HG02759 (cell line): ENCODE measurements at regions not wholly inside any gene's neighbourhood (a gene's known extent, or its start where the extent isn't known, plus 50 kb on each side); places are given as distances from the start of the nearest gene placed in this dataset.

Source experiments
- ATAC-seq: cut with Tn5 transposase; IDR thresholded peaks from one replicate; pipeline ENCODE4 v1.9.1; 2021; ENCODE audit warnings: mild to moderate bottlenecking, moderate library complexity; ENCODE audit not compliant: unreplicated experiment

GRCh38 chr11:93959663-93960062, 61.5 kb upstream of the HEPHL1 start:
- ATAC-seq, result no peak

DNA sequence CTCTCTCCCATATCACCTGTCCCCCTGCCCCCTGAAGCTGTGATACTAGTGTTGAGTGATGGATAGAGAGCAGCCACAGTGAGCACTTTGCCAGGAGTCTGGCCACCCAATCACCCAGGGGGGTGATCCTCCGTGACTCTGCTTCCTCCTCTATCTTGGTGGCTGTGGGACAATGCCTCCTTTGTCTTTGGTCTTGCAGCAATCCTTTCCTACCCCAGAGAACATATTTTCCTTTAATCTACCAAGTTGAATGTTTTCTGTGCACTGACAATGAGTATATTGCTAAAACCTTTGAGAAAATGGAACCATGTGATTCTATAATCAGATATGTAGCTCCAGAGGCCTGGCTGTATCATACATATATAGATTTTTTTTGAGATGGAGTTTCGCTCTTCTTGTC, 58.1 kb upstream of the HEPHL1 start:
- ATAC-seq, result no peak

- ATAC-seq, result no peak
Measured at GRCh38 chr11:93967258-93967657, 53.9 kb upstream of the HEPHL1 start.

- ATAC-seq, result no peak
Measured at GRCh38 chr11:93967944-93968343, 53.2 kb upstream of the HEPHL1 start.

GRCh38 chr11:93969925-93970922, 50.9 kb upstream of the HEPHL1 start:
- no peak for ATAC-seq
